ENCODE measurements at regions not wholly inside any gene's neighbourhood (a gene's known extent, or its start where the extent isn't known, plus 50 kb on each side); places are given as distances from the start of the nearest gene placed in this dataset.

DNA sequence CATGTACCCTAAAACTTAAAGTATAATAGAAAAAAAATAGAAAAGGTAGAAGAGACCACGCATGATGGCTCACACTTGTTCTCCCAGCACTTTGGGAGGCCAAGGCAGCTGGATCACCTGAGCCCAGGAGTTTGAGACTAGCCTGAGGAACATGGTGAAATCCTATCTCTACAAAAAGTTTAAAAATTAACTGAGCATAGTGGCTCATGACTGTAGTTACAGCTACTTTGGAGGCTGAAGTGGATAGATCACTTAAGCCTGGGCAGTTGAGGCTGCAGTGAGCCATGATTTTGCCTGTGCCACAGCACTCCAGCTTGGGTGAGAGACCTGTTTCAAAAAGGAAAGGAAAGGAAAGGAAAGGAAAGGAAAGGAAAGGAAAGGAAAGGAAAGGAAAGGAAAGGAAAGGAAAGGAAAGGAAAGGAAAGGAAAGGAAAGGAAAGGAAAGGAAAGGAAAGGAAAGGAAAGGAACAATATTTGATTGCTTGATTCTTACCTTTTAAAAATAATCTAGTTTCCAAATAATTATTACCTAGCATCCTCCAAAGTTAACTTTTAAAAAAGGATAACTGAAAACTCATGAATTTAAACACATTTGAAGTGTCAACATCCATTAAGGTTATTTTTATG lies 99.9 kb upstream of the PAX6 start:
- TF ChIP-seq, protein P1, sequence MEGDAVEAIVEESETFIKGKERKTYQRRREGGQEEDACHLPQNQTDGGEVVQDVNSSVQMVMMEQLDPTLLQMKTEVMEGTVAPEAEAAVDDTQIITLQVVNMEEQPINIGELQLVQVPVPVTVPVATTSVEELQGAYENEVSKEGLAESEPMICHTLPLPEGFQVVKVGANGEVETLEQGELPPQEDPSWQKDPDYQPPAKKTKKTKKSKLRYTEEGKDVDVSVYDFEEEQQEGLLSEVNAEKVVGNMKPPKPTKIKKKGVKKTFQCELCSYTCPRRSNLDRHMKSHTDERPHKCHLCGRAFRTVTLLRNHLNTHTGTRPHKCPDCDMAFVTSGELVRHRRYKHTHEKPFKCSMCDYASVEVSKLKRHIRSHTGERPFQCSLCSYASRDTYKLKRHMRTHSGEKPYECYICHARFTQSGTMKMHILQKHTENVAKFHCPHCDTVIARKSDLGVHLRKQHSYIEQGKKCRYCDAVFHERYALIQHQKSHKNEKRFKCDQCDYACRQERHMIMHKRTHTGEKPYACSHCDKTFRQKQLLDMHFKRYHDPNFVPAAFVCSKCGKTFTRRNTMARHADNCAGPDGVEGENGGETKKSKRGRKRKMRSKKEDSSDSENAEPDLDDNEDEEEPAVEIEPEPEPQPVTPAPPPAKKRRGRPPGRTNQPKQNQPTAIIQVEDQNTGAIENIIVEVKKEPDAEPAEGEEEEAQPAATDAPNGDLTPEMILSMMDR (IDR thresholded peaks at IDR 0.05): no peak
- no peak for TF ChIP-seq ZFX (IDR thresholded peaks at IDR 0.05; ENCODE audit: borderline replicate concordance)

Data from 22Rv1 (cell line).